ENCODE measurements at regions not wholly inside any gene's neighbourhood (a gene's known extent, or its start where the extent isn't known, plus 50 kb on each side); places are given as distances from the start of the nearest gene placed in this dataset.

- 91 to 93% methylated on average over 3 of the region's 3 CpGs for WGBS, 2 donors
- Histone ChIP-seq H3K4me1 (no peaks in the 10 kb centered on the region), H3K9me3 (no peaks in the 10 kb centered on the region), H3K36me3 (no peaks in the 10 kb centered on the region), H3K4me3 (no peak overlapping the region), H3K27ac (no peak overlapping the region), H3K27me3 (peaks cover 0 to 40% (median 0%) of the 10 kb centered on the region in 7 donors)
- ATAC-seq (no peak), DNase-seq (no peak)
- intact Hi-C loops (cut with DNase I) = no loop called here
- no peak for TF ChIP-seq CTCF (IDR thresholded peaks at IDR 0.05)
Measured at GRCh38 chr10:117468665-117469064, 73.9 kb upstream of the EMX2 start.

- Histone ChIP-seq H3K27ac (no peak overlapping the region), H3K36me3 (no peaks in the 10 kb centered on the region), H3K4me3 (no peak overlapping the region), H3K9me3 (peaks cover 0 to 7% (median 4%) of the 10 kb centered on the region in 11 donors), H3K27me3 (peaks cover 0 to 8% (median 0%) of the 10 kb centered on the region in 7 donors), H3K4me1 (no peaks in the 10 kb centered on the region)
- intact Hi-C loops (cut with DNase I) = no loop called here
- ATAC-seq (no peak), DNase-seq (no peak)
- WGBS, 2 donors = 48 to 64% methylated on average over 2 of the region's 2 CpGs
- TF ChIP-seq CTCF (IDR thresholded peaks at IDR 0.05) = no peak
Measured at GRCh38 chr10:117464176-117464575, 78.4 kb upstream of the EMX2 start.

GRCh38 chr10:117463545-117463920 is 79.0 kb upstream of the EMX2 start:
- H3K4me3 ChIP-seq = no peak overlapping the region
- TF ChIP-seq CTCF (IDR thresholded peaks at IDR 0.05) = no peak
- DNase-seq = no peak
- H3K27ac ChIP-seq = no peak overlapping the region
- intact Hi-C loops (cut with DNase I) = no loop called here
- peaks cover 0 to 8% (median 0%) of the 10 kb centered on the region in 7 donors for H3K27me3 ChIP-seq
- H3K9me3 ChIP-seq = peaks cover 0 to 7% (median 4%) of the 10 kb centered on the region in 11 donors
- WGBS, 2 donors = 72 to 78% methylated on average over 1 of the region's 1 CpG
- H3K36me3 ChIP-seq = no peaks in the 10 kb centered on the region
- no peak for ATAC-seq
- no peaks in the 10 kb centered on the region for H3K4me1 ChIP-seq

- DNase-seq (no peak), ATAC-seq (no peak)
- Histone ChIP-seq H3K4me3 (no peak overlapping the region), H3K36me3 (no peaks in the 10 kb centered on the region), H3K4me1 (peaks cover 0 to 1% (median 0%) of the 10 kb centered on the region in 9 donors), H3K9me3 (peaks cover 0 to 7% (median 4%) of the 10 kb centered on the region in 11 donors), H3K27me3 (peaks cover 0 to 8% (median 0%) of the 10 kb centered on the region in 7 donors), H3K27ac (no peak overlapping the region)
- intact Hi-C loops (cut with DNase I) = no loop called here
- no peak for TF ChIP-seq CTCF (IDR thresholded peaks at IDR 0.05)
- WGBS, 2 donors = 78 to 82% methylated on average over 1 of the region's 1 CpG
Measured at GRCh38 chr10:117462816-117463544, 79.6 kb upstream of the EMX2 start.

All from heart right ventricle (tissue), 16 donors.